ENCODE measurements at regions not wholly inside any gene's neighbourhood (a gene's known extent, or its start where the extent isn't known, plus 50 kb on each side); places are given as distances from the start of the nearest gene placed in this dataset.

GRCh38 chr12:84562331-84562730 is 350.3 kb downstream of the SLC6A15 start:
- no peaks in the 10 kb centered on the region for H3K9me3 ChIP-seq
- DNase-seq (no peak), ATAC-seq (no peak)
- WGBS, 2 donors = 49 to 58% methylated on average over 3 of the region's 3 CpGs
- no peaks in the 10 kb centered on the region for H3K4me1 ChIP-seq
- no peak overlapping the region for H3K27ac ChIP-seq
- no peaks in the 10 kb centered on the region for H3K27me3 ChIP-seq
- H3K4me3 ChIP-seq = no peak overlapping the region
- intact Hi-C loops (cut with DNase I) = no loop called here
- no peaks in the 10 kb centered on the region for H3K36me3 ChIP-seq (replicated peaks in 1 of 2; ENCODE audit: insufficient read depth in 1 of 2, low read depth in 2 of 2)
- TF ChIP-seq, protein P1, sequence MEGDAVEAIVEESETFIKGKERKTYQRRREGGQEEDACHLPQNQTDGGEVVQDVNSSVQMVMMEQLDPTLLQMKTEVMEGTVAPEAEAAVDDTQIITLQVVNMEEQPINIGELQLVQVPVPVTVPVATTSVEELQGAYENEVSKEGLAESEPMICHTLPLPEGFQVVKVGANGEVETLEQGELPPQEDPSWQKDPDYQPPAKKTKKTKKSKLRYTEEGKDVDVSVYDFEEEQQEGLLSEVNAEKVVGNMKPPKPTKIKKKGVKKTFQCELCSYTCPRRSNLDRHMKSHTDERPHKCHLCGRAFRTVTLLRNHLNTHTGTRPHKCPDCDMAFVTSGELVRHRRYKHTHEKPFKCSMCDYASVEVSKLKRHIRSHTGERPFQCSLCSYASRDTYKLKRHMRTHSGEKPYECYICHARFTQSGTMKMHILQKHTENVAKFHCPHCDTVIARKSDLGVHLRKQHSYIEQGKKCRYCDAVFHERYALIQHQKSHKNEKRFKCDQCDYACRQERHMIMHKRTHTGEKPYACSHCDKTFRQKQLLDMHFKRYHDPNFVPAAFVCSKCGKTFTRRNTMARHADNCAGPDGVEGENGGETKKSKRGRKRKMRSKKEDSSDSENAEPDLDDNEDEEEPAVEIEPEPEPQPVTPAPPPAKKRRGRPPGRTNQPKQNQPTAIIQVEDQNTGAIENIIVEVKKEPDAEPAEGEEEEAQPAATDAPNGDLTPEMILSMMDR (IDR thresholded peaks at IDR 0.05) = no peak
- TF ChIP-seq POLR2A (IDR thresholded peaks at IDR 0.05) = no peak

DNA sequence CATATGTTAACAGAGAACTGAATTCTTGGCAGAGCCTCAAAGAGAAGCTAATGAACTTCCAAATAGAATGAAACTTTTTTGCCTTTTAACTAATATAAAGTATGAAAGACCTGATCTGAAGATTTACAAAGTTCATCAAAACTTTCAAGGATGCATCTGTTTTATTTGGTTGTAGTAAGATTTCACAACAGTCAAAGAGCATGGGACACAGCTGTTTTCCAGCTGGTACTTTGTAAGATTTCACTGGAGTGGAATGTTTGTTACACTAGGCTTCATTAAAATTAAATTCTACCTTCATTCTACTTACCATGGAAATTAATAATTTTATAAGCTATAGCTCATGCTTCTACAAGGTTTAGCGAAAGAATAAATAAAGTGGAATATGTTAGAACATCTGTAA is 351.2 kb downstream of the SLC6A15 start:
- intact Hi-C loops (cut with DNase I) = no loop called here
- DNase-seq = no peak

GRCh38 chr12:84554199-84554723 is 358.3 kb downstream of the SLC6A15 start:
- intact Hi-C loops (cut with DNase I) = no loop called here

More for the DNA sequence above, 351.2 kb downstream of the SLC6A15 start:
- WGBS, 2 donors = 66 to 83% methylated on average over 1 of the region's 1 CpG
- Histone ChIP-seq H3K27ac (no peak overlapping the region), H3K4me1 (no peaks in the 10 kb centered on the region), H3K36me3 (replicated peaks in 1 of 2; ENCODE audit: insufficient read depth in 1 of 2, low read depth in 2 of 2) (no peaks in the 10 kb centered on the region), H3K9me3 (no peaks in the 10 kb centered on the region), H3K27me3 (no peaks in the 10 kb centered on the region), H3K4me3 (no peak overlapping the region)
- no peak for TF ChIP-seq POLR2A (IDR thresholded peaks at IDR 0.05)
- TF ChIP-seq, protein P1 (IDR thresholded peaks at IDR 0.05) = no peak
- no peak for ATAC-seq

DNA sequence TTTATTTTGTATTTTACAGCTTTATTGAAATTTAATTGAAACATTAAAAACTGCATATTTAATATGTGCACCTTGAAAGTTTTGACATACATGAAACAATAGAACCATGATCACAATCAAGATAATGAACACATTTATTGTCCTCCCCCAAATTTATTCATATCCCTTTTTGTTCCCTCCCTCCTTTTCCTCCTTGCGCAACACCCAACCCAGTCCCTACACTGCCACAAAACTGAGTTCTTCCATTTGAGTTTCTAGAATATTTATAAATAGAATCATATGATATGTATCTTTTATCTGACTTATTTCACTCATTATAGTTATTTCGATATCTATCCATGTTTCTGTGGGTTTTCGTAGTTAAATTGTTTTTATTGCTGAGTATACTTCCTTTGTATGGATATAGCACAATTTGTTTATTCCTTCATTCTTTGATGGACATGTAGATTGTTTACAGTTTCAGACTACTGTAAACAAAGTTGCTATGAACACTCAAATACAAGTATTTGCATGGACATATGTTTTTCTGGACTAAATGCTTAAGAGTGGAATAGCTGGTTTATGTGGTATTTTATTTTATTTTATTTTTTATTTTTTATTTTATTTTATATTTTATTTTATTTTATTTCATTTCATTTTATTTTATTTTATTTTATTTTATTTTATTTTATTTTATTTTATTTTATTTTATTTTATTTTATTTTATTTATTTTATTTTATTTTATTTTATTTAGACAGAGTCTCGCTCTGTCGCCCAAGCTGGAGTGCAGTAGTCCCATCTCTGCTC is 359.1 kb downstream of the SLC6A15 start:
- Histone ChIP-seq H3K36me3 (replicated peaks in 1 of 2; ENCODE audit: insufficient read depth in 1 of 2, low read depth in 2 of 2) (no peaks in the 10 kb centered on the region), H3K27ac (no peak overlapping the region), H3K9me3 (no peaks in the 10 kb centered on the region), H3K4me3 (no peak overlapping the region), H3K4me1 (no peaks in the 10 kb centered on the region), H3K27me3 (no peaks in the 10 kb centered on the region)
- WGBS, 2 donors = 89 to 93% methylated on average over 5 of the region's 5 CpGs
- DNase-seq (no peak), ATAC-seq (no peak)
- intact Hi-C loops (cut with DNase I) = no loop called here
- TF ChIP-seq POLR2A (IDR thresholded peaks at IDR 0.05) = no peak
- TF ChIP-seq, protein P1 (IDR thresholded peaks at IDR 0.05) = no peak

More at GRCh38 chr12:84554199-84554723, 358.3 kb downstream of the SLC6A15 start:
- Histone ChIP-seq H3K4me3 (no peak overlapping the region), H3K9me3 (no peaks in the 10 kb centered on the region), H3K27me3 (no peaks in the 10 kb centered on the region), H3K27ac (no peak overlapping the region), H3K36me3 (replicated peaks in 1 of 2; ENCODE audit: insufficient read depth in 1 of 2, low read depth in 2 of 2) (no peaks in the 10 kb centered on the region), H3K4me1 (no peaks in the 10 kb centered on the region)
- 90 to 95% methylated on average over 15 of the region's 15 CpGs for WGBS, 2 donors
- ATAC-seq (no peak), DNase-seq (no peak)
- no peak for TF ChIP-seq POLR2A (IDR thresholded peaks at IDR 0.05)
- TF ChIP-seq, protein P1 (IDR thresholded peaks at IDR 0.05) = no peak

GRCh38 chr12:84551373-84551772 is 361.2 kb downstream of the SLC6A15 start:
- 75 to 76% methylated on average over 1 of the region's 1 CpG for WGBS, 2 donors
- Histone ChIP-seq H3K9me3 (no peaks in the 10 kb centered on the region), H3K36me3 (replicated peaks in 1 of 2; ENCODE audit: insufficient read depth in 1 of 2, low read depth in 2 of 2) (no peaks in the 10 kb centered on the region), H3K27ac (no peak overlapping the region), H3K4me3 (no peak overlapping the region), H3K4me1 (no peaks in the 10 kb centered on the region), H3K27me3 (no peaks in the 10 kb centered on the region)
- ATAC-seq (no peak), DNase-seq (no peak)
- TF ChIP-seq, protein P1 (IDR thresholded peaks at IDR 0.05) = no peak
- TF ChIP-seq POLR2A (IDR thresholded peaks at IDR 0.05) = no peak
- intact Hi-C loops (cut with DNase I) = no loop called here
